BJ (cell line): ENCODE measurements at regions not wholly inside any gene's neighbourhood (a gene's known extent, or its start where the extent isn't known, plus 50 kb on each side); places are given as distances from the start of the nearest gene placed in this dataset.
A peak's percentile ranks its signal among the peaks of the same experiment; 100 is the strongest.

Experiments used
- CTCF ChIA-PET: fragments of 350-600 bp; formaldehyde crosslinking; extraction: SDS; loops from one replicate; lab custom pipeline; 2021; ENCODE audit warnings: antibody characterized with exemption, inconsistent platforms; lab: Yijun Ruan, JAX
- POLR2A ChIA-PET: fragments of 300-600 bp; sonication (Branson Sonifier 250); formaldehyde crosslinking; extraction: SDS; loops from one replicate; lab custom pipeline; 2021; ENCODE audit warnings: antibody characterized with exemption; lab: Charles Lee
- DNase-seq: peaks from one replicate; pipeline ENCODE4 v3.0.0-alpha.2; 2011; ENCODE audit warnings: low read depth
- H3K27me3 ChIP-seq: 2 replicates; pipeline ENCODE4 v1.6.0; 2011; ENCODE audit warnings: low read length; ENCODE audit not compliant: control insufficient read depth, insufficient read depth
- H3K36me3 ChIP-seq: 2 replicates; pipeline ENCODE4 v1.5.1; 2011; ENCODE audit warnings: low read length; ENCODE audit not compliant: control insufficient read depth, insufficient read depth
- H3K4me3 ChIP-seq: 2 replicates; pipeline ENCODE4 v1.5.1; 2011; ENCODE audit warnings: low read depth, mild to moderate bottlenecking, control low read depth, low read length
- CTCF ChIP-seq: IDR thresholded peaks from 2 replicates; pipeline ENCODE4 v1.5.1; 2011; ENCODE audit warnings: low read depth, mild to moderate bottlenecking, control low read depth, inconsistent platforms, low read length, moderate library complexity; ENCODE audit not compliant: insufficient read depth

- POLR2A ChIA-PET: no interaction called here
- DNase-seq: no peak
Measured at GRCh38 chr2:160917850-160918249, 242.4 kb upstream of the TANK start.

GRCh38 chr2:160918258-160918657 lies 242.0 kb upstream of the TANK start:
- DNase-seq: no peak
- TF ChIP-seq CTCF: no peak
- CTCF ChIA-PET: interaction anchor here (0.7 to 1.6 kb wide), 3 partner anchors 16 to 193 kb away, joined by 3 read pairs; no protein-coding TSS in a partner anchor
- no peaks in the 10 kb centered on the region for H3K27me3 ChIP-seq
- no peak overlapping the region for H3K4me3 ChIP-seq
- POLR2A ChIA-PET: interaction anchor here (0.6 kb wide), 1 partner anchor 484 kb away, joined by 5 read pairs; no protein-coding TSS in a partner anchor
- no peaks in the 10 kb centered on the region for H3K36me3 ChIP-seq

More at GRCh38 chr2:160917850-160918249, 242.4 kb upstream of the TANK start:
- CTCF ChIA-PET: interaction anchor here (0.7 to 1.6 kb wide), 3 partner anchors 16 to 192 kb away, joined by 3 read pairs; no protein-coding TSS in a partner anchor
- no peaks in the 10 kb centered on the region for H3K27me3 ChIP-seq
- no peak for TF ChIP-seq CTCF
- H3K4me3 ChIP-seq: no peak overlapping the region
- no peaks in the 10 kb centered on the region for H3K36me3 ChIP-seq

- ChIA-PET POLR2A (no interaction called here), CTCF (interaction anchor here (1.6 kb wide), 1 partner anchor 17 kb away, joined by 3 read pairs; no protein-coding TSS in a partner anchor)
- peak; percentile 24; the same call in 1 of the 2 replicates for TF ChIP-seq CTCF
- Histone ChIP-seq H3K36me3 (no peaks in the 10 kb centered on the region), H3K27me3 (no peaks in the 10 kb centered on the region), H3K4me3 (no peak overlapping the region)
- no peak for DNase-seq
Measured at GRCh38 chr2:160918906-160919503, 241.2 kb upstream of the TANK start.

GRCh38 chr2:160920061-160920460 lies 240.2 kb upstream of the TANK start:
- DNase-seq: no peak
- H3K4me3 ChIP-seq: no peak overlapping the region
- no peaks in the 10 kb centered on the region for H3K27me3 ChIP-seq
- H3K36me3 ChIP-seq: no peaks in the 10 kb centered on the region
- no peak for TF ChIP-seq CTCF
- CTCF ChIA-PET: interaction anchor here (0.5 to 1.0 kb wide), 2 partner anchors 9 to 1280 kb away, joined by 3 read pairs; no protein-coding TSS in a partner anchor
- POLR2A ChIA-PET: no interaction called here

- no peaks in the 10 kb centered on the region for H3K27me3 ChIP-seq
- ChIA-PET CTCF (interaction anchor here (1.0 kb wide), 1 partner anchor 10 kb away, joined by 3 read pairs; no protein-coding TSS in a partner anchor), POLR2A (no interaction called here)
- no peak for TF ChIP-seq CTCF
- H3K4me3 ChIP-seq: no peak overlapping the region
- no peaks in the 10 kb centered on the region for H3K36me3 ChIP-seq
- peak; percentile 98 for DNase-seq
Measured at GRCh38 chr2:160920791-160921303, 239.4 kb upstream of the TANK start.
